ENCODE measurements at regions not wholly inside any gene's neighbourhood (a gene's known extent, or its start where the extent isn't known, plus 50 kb on each side); places are given as distances from the start of the nearest gene placed in this dataset.

DNA sequence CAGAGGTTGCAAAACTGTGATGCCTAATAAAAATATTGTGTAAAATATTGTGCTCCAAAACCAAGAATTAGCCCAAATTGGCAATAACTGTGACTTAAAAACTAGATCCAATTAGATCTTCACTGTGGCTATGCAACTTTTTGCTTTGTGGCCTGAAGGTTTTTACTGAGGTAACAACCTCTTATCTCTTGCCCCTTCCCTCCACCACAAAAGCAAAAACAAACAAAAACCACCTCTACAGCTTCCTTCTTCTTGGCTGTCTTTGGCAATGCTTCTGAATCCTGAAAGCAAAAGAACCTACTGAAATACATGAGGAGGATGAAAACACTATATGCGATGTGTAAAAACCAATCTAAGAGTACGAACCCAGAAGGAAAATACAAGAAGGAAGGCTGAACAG is 226.7 kb upstream of the MBL2 start:
- DNase-seq = no peak
- intact Hi-C loops (cut with DNase I; ENCODE audit: low total_unique reads) = no loop called here
- Histone ChIP-seq H3K4me3 (no peak overlapping the region), H3K36me3 (no peaks in the 10 kb centered on the region), H3K9me3 (no peaks in the 10 kb centered on the region), H3K4me1 (no peaks in the 10 kb centered on the region), H3K27ac (no peak overlapping the region), H3K27me3 (no peaks in the 10 kb centered on the region)
- TF ChIP-seq, protein P1, sequence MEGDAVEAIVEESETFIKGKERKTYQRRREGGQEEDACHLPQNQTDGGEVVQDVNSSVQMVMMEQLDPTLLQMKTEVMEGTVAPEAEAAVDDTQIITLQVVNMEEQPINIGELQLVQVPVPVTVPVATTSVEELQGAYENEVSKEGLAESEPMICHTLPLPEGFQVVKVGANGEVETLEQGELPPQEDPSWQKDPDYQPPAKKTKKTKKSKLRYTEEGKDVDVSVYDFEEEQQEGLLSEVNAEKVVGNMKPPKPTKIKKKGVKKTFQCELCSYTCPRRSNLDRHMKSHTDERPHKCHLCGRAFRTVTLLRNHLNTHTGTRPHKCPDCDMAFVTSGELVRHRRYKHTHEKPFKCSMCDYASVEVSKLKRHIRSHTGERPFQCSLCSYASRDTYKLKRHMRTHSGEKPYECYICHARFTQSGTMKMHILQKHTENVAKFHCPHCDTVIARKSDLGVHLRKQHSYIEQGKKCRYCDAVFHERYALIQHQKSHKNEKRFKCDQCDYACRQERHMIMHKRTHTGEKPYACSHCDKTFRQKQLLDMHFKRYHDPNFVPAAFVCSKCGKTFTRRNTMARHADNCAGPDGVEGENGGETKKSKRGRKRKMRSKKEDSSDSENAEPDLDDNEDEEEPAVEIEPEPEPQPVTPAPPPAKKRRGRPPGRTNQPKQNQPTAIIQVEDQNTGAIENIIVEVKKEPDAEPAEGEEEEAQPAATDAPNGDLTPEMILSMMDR (IDR thresholded peaks at IDR 0.05) = no peak
- TF ChIP-seq POLR2A (IDR thresholded peaks at IDR 0.05) = no peak

DNA sequence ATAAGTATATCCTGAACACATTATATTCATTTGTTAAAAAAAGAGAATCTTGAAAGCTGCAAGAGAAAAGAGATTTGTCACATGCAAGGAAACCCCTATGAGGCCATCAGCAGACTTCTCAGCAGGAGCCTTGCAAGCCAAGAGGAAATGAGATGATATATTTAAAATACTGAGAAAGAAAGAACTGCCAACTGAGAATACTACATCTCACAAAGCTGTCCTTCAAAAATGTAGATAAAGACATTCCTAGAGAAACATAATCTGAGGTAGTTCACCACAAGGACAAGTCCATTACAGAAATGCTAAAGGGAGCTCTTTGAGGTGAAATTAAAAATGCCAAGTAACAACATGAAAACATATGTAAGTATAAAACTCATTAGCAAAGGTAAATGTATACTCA is 224.4 kb upstream of the MBL2 start:
- no peak for TF ChIP-seq POLR2A (IDR thresholded peaks at IDR 0.05)
- TF ChIP-seq, protein P1 (IDR thresholded peaks at IDR 0.05) = no peak
- H3K4me1 ChIP-seq = no peaks in the 10 kb centered on the region
- H3K36me3 ChIP-seq = no peaks in the 10 kb centered on the region
- no peak for DNase-seq
- H3K4me3 ChIP-seq = no peak overlapping the region
- intact Hi-C loops (cut with DNase I; ENCODE audit: low total_unique reads) = no loop called here
- no peaks in the 10 kb centered on the region for H3K27me3 ChIP-seq
- no peaks in the 10 kb centered on the region for H3K9me3 ChIP-seq
- no peak overlapping the region for H3K27ac ChIP-seq

DNA sequence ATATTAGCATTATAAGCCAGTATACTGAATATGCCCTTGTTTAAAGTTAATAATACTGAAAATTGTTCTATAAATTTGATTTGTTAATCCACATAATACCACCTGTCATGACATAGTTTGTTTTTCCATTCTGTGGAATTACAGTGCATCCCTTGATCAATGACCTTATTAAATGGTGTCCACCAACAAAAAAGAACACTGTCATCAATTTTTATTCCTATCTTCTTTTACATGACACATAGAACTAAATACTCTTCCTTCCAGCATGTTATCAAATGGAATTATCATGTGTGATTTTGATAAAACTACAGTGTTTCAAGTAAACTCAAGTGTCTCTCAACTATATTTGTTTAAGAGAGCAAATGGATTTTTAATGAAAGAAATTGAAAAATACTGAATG is 221.8 kb upstream of the MBL2 start:
- no peak overlapping the region for H3K4me3 ChIP-seq
- intact Hi-C loops (cut with DNase I; ENCODE audit: low total_unique reads) = no loop called here
- H3K36me3 ChIP-seq = no peaks in the 10 kb centered on the region
- H3K9me3 ChIP-seq = no peaks in the 10 kb centered on the region
- no peaks in the 10 kb centered on the region for H3K4me1 ChIP-seq
- H3K27me3 ChIP-seq = no peaks in the 10 kb centered on the region
- no peak for DNase-seq
- TF ChIP-seq POLR2A (IDR thresholded peaks at IDR 0.05) = no peak
- TF ChIP-seq, protein P1 (IDR thresholded peaks at IDR 0.05) = no peak
- no peak overlapping the region for H3K27ac ChIP-seq

DNA sequence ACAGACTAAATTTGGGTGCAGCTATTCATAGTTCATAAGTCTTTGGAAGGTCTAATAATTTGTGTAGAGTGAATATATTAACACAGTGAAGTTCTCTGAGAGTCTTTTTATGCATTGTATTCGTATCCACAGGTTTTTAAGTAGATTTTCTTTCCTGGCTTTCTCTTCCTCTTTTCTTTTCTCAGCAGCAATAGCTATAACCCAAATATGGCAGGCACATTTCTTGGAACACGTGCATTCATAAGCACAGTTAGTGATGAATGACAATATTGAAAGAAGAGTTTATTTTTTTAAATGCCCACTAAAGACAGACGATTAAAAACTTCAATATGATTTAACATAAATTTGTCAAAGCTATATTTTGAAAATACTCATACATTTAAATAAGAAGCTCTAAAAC is 220.5 kb upstream of the MBL2 start:
- Histone ChIP-seq H3K9me3 (no peaks in the 10 kb centered on the region), H3K4me1 (no peaks in the 10 kb centered on the region)
- no peak for DNase-seq

DNA sequence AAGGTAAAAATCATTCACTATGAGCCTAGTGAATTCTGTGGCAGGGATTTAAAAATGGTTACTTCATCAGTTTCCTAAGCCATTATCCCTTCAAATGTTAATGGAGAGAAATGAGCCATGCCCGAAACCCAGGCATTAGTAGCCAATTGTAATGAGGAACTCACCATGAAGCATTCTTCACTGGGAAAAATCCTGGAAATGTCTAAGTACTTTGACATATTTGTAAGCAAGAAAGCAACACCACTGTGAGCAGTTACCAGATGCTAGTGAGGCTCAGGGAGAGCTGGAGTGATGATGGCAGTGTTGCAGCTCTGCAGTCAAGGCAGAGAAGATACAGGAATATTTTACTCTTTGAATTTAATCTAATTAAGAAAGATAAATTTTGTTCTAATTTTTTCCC is 220.0 kb upstream of the MBL2 start:
- DNase-seq = no peak
- no peaks in the 10 kb centered on the region for H3K4me1 ChIP-seq
- H3K36me3 ChIP-seq = no peaks in the 10 kb centered on the region
- H3K27ac ChIP-seq = no peak overlapping the region
- no peaks in the 10 kb centered on the region for H3K27me3 ChIP-seq
- no peaks in the 10 kb centered on the region for H3K9me3 ChIP-seq
- TF ChIP-seq, protein P1 (IDR thresholded peaks at IDR 0.05) = no peak
- TF ChIP-seq POLR2A (IDR thresholded peaks at IDR 0.05) = no peak
- H3K4me3 ChIP-seq = no peak overlapping the region
- intact Hi-C loops (cut with DNase I; ENCODE audit: low total_unique reads) = no loop called here

More for the DNA sequence above, 220.5 kb upstream of the MBL2 start:
- H3K27me3 ChIP-seq = no peaks in the 10 kb centered on the region
- intact Hi-C loops (cut with DNase I; ENCODE audit: low total_unique reads) = no loop called here
- no peaks in the 10 kb centered on the region for H3K36me3 ChIP-seq
- H3K27ac ChIP-seq = no peak overlapping the region
- H3K4me3 ChIP-seq = no peak overlapping the region
- TF ChIP-seq POLR2A (IDR thresholded peaks at IDR 0.05) = no peak
- TF ChIP-seq, protein P1 (IDR thresholded peaks at IDR 0.05) = no peak
